ENCODE measurements at regions not wholly inside any gene's neighbourhood (a gene's known extent, or its start where the extent isn't known, plus 50 kb on each side); places are given as distances from the start of the nearest gene placed in this dataset.

DNA sequence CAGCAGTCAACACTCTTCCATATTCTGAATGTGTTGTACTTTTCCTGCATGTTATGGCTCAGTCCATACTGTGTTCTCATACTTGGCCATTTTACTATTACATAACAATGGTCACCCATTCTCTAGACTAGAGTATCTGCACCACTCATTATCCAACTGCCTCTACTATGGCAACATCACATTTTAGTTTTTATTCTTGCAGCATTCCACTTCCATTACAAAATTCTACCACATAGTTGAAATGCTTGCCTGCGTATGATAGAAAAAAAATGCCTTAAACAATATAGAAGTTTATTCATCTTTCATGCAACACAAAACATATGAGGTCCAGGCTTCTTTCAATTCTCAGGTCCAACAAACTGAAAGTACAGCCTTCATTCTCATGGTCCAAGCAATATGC lies 128.0 kb downstream of the TENT5A start:
- no peak for TF ChIP-seq CTCF (IDR thresholded peaks at IDR 0.05; ENCODE audit: low read length)
- no peak for TF ChIP-seq EZH2 (IDR thresholded peaks at IDR 0.05; ENCODE audit: borderline replicate concordance, low read length)

All from OCI-LY1 (cell line).